H1 (cell line): ENCODE measurements at regions not wholly inside any gene's neighbourhood (a gene's known extent, or its start where the extent isn't known, plus 50 kb on each side); places are given as distances from the start of the nearest gene placed in this dataset.

Experiments
- CTCF ChIA-PET: fragments of 300-600 bp; sonication (Branson Sonifier 250); formaldehyde crosslinking; loops from one replicate; lab custom pipeline; 2021; ENCODE audit not compliant: partially characterized antibody; lab: Charles Lee
- POLR2A ChIA-PET: fragments of 300-600 bp; sonication (Branson Sonifier 250); formaldehyde crosslinking; loops from one replicate; lab custom pipeline; 2021; ENCODE audit warnings: inconsistent platforms; ENCODE audit not compliant: partially characterized antibody; lab: Charles Lee
- DNase-seq, 2 experiments: peaks; one replicate each; pipeline versions ENCODE4 v3.0.0 to v3.0.0-alpha.2; 2010 to 2022; ENCODE audit warnings: low spot score in 2 of 2, low read depth in 1 of 2, mixed read lengths in 1 of 2
- FAIRE-seq: peaks from 2 replicates; lab custom pipeline; 2011; peaks lifted over from hg19 to GRCh38; lab: Jason Lieb, UNC
- H2AFZ ChIP-seq: 2 replicates; pipeline ENCODE4 v1.8.1; 2012; ENCODE audit warnings: low read length, inconsistent platforms
- H2AK5ac ChIP-seq: 2 replicates; pipeline ENCODE4 v1.6.1; 2013; ENCODE audit warnings: low read depth, low read length
- H2BK120ac ChIP-seq: replicated peaks from 2 replicates; pipeline ENCODE3; 2013; ENCODE audit warnings: low read depth, low read length, inconsistent platforms
- H2BK12ac ChIP-seq: 2 replicates; pipeline ENCODE4 v1.6.1; 2013; ENCODE audit warnings: low read depth, low read length
- H2BK15ac ChIP-seq: 2 replicates; pipeline ENCODE4 v1.6.1; 2013; ENCODE audit warnings: low read length
- H2BK20ac ChIP-seq: 2 replicates; pipeline ENCODE4 v1.6.1; 2013; ENCODE audit warnings: low read length
- H2BK5ac ChIP-seq: 2 replicates; pipeline ENCODE4 v1.6.1; 2013; ENCODE audit warnings: low read depth, low read length
- H3K14ac ChIP-seq: 2 replicates; pipeline ENCODE4 v1.6.1; 2013; ENCODE audit warnings: inconsistent platforms; ENCODE audit not compliant: insufficient read length
- H3K18ac ChIP-seq: 2 replicates; pipeline ENCODE4 v1.6.1; 2013; ENCODE audit warnings: low read length; ENCODE audit errors: extremely low read depth
- H3K23ac ChIP-seq: 2 replicates; pipeline ENCODE4 v1.6.1; 2013; ENCODE audit warnings: inconsistent platforms; ENCODE audit not compliant: insufficient read length
- H3K23me2 ChIP-seq: 2 replicates; pipeline ENCODE4 v1.6.1; 2013; ENCODE audit warnings: low read depth, low read length
- H3K27ac ChIP-seq: 2 replicates; pipeline ENCODE4 v1.6.1; 2011; ENCODE audit warnings: low read depth, low read length, inconsistent platforms
- H3K27me3 ChIP-seq, 4 experiments: replicated peaks in 1 of 4; 1 replicate in 1 of 4; 2 replicates in 3 of 4; pipeline versions ENCODE4 v1.6.1 to v1.8.1; 2011 to 2013; ENCODE audit warnings: low read length in 3 of 4, mild to moderate bottlenecking in 3 of 4, inconsistent platforms in 2 of 4, mixed read lengths in 2 of 4, moderate library complexity in 1 of 4; ENCODE audit not compliant: control insufficient read depth in 3 of 4, insufficient read depth in 3 of 4; ENCODE audit errors: extremely low read depth in 1 of 4
- H3K36me3 ChIP-seq, 4 experiments: 2 replicates each; pipeline versions ENCODE4 v1.6.1 to v1.8.1; 2011 to 2013; ENCODE audit warnings: mild to moderate bottlenecking in 4 of 4, low read length in 3 of 4, moderate library complexity in 2 of 4, control low read depth in 1 of 4, inconsistent platforms in 1 of 4; ENCODE audit not compliant: insufficient read depth in 4 of 4, control insufficient read depth in 2 of 4
- H3K4ac ChIP-seq: replicated peaks from 2 replicates; pipeline ENCODE3; 2013; ENCODE audit warnings: low read length, low read depth, mixed read lengths, inconsistent platforms; ENCODE audit not compliant: insufficient read length
- H3K4me1 ChIP-seq, 4 experiments: replicated peaks in 1 of 4; 1 replicate in 1 of 4; 2 replicates in 3 of 4; pipeline versions ENCODE4 v1.6.1 to v1.8.1; 2011 to 2013; ENCODE audit warnings: low read length in 3 of 4, inconsistent platforms in 2 of 4, mixed read lengths in 1 of 4; ENCODE audit not compliant: insufficient read depth in 4 of 4, control insufficient read depth in 3 of 4
- H3K4me2 ChIP-seq, 2 experiments: 2 replicates each; pipeline versions ENCODE4 v1.6.1 to v1.8.1; 2011 to 2013; ENCODE audit warnings: low read depth in 2 of 2, low read length in 2 of 2, control low read depth in 1 of 2, inconsistent platforms in 1 of 2, mild to moderate bottlenecking in 1 of 2; ENCODE audit not compliant: insufficient read depth in 1 of 2
- H3K4me3 ChIP-seq, 4 experiments: fragments of 200-600, 300-600 bp in 1 of 4; sonication (generic), shearing (Covaris generic), sonication (Bioruptor Twin) in 1 of 4; 2 replicates each; pipeline versions ENCODE4 v1.5.1 to v1.8.1; 2011 to 2016; ENCODE audit warnings: low read length in 4 of 4, low read depth in 3 of 4, control low read depth in 2 of 4, inconsistent platforms in 2 of 4, mild to moderate bottlenecking in 2 of 4, mixed read lengths in 1 of 4, moderate library complexity in 1 of 4; ENCODE audit not compliant: insufficient read depth in 2 of 4; ENCODE audit errors: extremely low read depth in 1 of 4
- H3K56ac ChIP-seq: replicated peaks from 2 replicates; pipeline ENCODE3; 2013; ENCODE audit warnings: low read depth, mild to moderate bottlenecking, mixed read lengths, low read length, inconsistent platforms; ENCODE audit not compliant: insufficient read length
- H3K79me1 ChIP-seq: 2 replicates; pipeline ENCODE4 v1.6.1; 2013; ENCODE audit warnings: low read depth, low read length, control low read depth
- H3K79me2 ChIP-seq, 2 experiments: 2 replicates each; pipeline versions ENCODE4 v1.6.1 to v1.8.1; 2012 to 2013; ENCODE audit warnings: low read length in 2 of 2, mild to moderate bottlenecking in 2 of 2, inconsistent platforms in 1 of 2; ENCODE audit not compliant: insufficient read depth in 2 of 2, control insufficient read depth in 1 of 2
- H3K9ac ChIP-seq, 4 experiments: replicated peaks in 1 of 4; 1 replicate in 1 of 4; 2 replicates in 3 of 4; pipeline versions ENCODE4 v1.6.1 to v1.8.1; 2011 to 2013; ENCODE audit warnings: low read depth in 3 of 4, low read length in 3 of 4, control low read depth in 2 of 4, mild to moderate bottlenecking in 2 of 4, moderate library complexity in 2 of 4, inconsistent platforms in 1 of 4; ENCODE audit errors: extremely low read depth in 1 of 4
- H3K9me3 ChIP-seq, 2 experiments: 2 replicates each; pipeline versions ENCODE4 v1.6.1 to v1.8.1; 2012 to 2013; ENCODE audit warnings: mild to moderate bottlenecking in 2 of 2, moderate library complexity in 2 of 2, control low read depth in 1 of 2, inconsistent platforms in 1 of 2, low read depth in 1 of 2, low read length in 1 of 2, mixed read lengths in 1 of 2; ENCODE audit not compliant: insufficient read depth in 2 of 2
- H4K20me1 ChIP-seq, 2 experiments: replicated peaks in 1 of 2; 2 replicates each; pipeline versions ENCODE3 to v1.8.1; 2011 to 2013; ENCODE audit warnings: inconsistent platforms in 2 of 2, low read length in 2 of 2, mild to moderate bottlenecking in 1 of 2; ENCODE audit not compliant: insufficient read depth in 2 of 2, control insufficient read depth in 1 of 2
- H4K5ac ChIP-seq: 2 replicates; pipeline ENCODE4 v1.6.1; 2013; ENCODE audit warnings: low read length, low read depth, mixed read lengths, inconsistent platforms; ENCODE audit not compliant: insufficient read length
- H4K8ac ChIP-seq: 2 replicates; pipeline ENCODE4 v1.8.0; 2013; ENCODE audit warnings: mild to moderate bottlenecking, moderate library complexity, low read length, inconsistent platforms; ENCODE audit not compliant: insufficient read depth; ENCODE audit errors: extremely low read depth
- H4K91ac ChIP-seq: replicated peaks from 2 replicates; pipeline ENCODE3; 2013; ENCODE audit warnings: low read length, mixed read lengths, inconsistent platforms; ENCODE audit not compliant: insufficient read length
- ASH2L ChIP-seq: fragments of 200-600, 300-600 bp; sonication (generic); IDR thresholded peaks from one replicate; pipeline ENCODE4 v1.7.1; 2017; ENCODE audit warnings: low read length
- BRCA1 ChIP-seq: IDR thresholded peaks from 2 replicates; pipeline ENCODE4 v1.6.1; 2012; ENCODE audit warnings: low read depth, low read length, improper control_type of control experiment
- CEBPB ChIP-seq: IDR thresholded peaks from 2 replicates; pipeline ENCODE4 v1.6.1; 2012; ENCODE audit warnings: low read depth, low read length
- CHD1 ChIP-seq: IDR thresholded peaks from 2 replicates; pipeline ENCODE4 v1.6.1; 2012; ENCODE audit warnings: low read depth, low read length, improper control_type of control experiment
- EZH2 ChIP-seq: fragments of 200-600 bp; sonication (generic); IDR thresholded peaks from 2 replicates; pipeline ENCODE4 v1.7.1; 2012; ENCODE audit warnings: low read depth, mild to moderate bottlenecking, moderate library complexity, low read length, inconsistent platforms; ENCODE audit not compliant: severe bottlenecking
- HDAC6 ChIP-seq: IDR thresholded peaks from one replicate; pipeline ENCODE4 v1.7.1; 2012; ENCODE audit warnings: low read depth, mild to moderate bottlenecking, inconsistent platforms, low read length, moderate library complexity
- JUN ChIP-seq: IDR thresholded peaks from 2 replicates; pipeline ENCODE4 v1.6.1; 2011; ENCODE audit warnings: low read depth, mild to moderate bottlenecking, improper control_type of control experiment, low read length
- MAFK ChIP-seq: IDR thresholded peaks from 2 replicates; pipeline ENCODE4 v1.6.1; 2012; ENCODE audit warnings: low read depth, mild to moderate bottlenecking, improper control_type of control experiment, low read length
- NANOG ChIP-seq: IDR thresholded peaks from 2 replicates; pipeline ENCODE4 v1.6.1; 2011; ENCODE audit warnings: low read length, low read depth, mild to moderate bottlenecking, inconsistent platforms; ENCODE audit not compliant: insufficient read depth, poor library complexity, severe bottlenecking
- NRF1 ChIP-seq: IDR thresholded peaks from 2 replicates; pipeline ENCODE4 v1.6.1; 2011; ENCODE audit warnings: mild to moderate bottlenecking, low read depth, low read length, improper control_type of control experiment
- PHF8 ChIP-seq: fragments of 200-600 bp; sonication (generic); conservative IDR thresholded peaks from 2 replicates; pipeline ENCODE4 v1.7.1; 2012; ENCODE audit warnings: low read depth, mild to moderate bottlenecking, inconsistent platforms, low read length, moderate library complexity
- POLR2A ChIP-seq, 2 experiments: IDR thresholded peaks; 1 replicate in 1 of 2; 2 replicates in 1 of 2; pipeline ENCODE4 v1.6.1; 2011; ENCODE audit warnings: low read depth in 2 of 2, low read length in 2 of 2, mild to moderate bottlenecking in 2 of 2; ENCODE audit errors: control extremely low read depth in 1 of 2
- POU5F1 ChIP-seq: IDR thresholded peaks from 2 replicates; pipeline ENCODE4 v1.6.1; 2011; ENCODE audit warnings: low read depth, mild to moderate bottlenecking, low read length, moderate library complexity
- RBBP5 ChIP-seq: IDR thresholded peaks from 2 replicates; pipeline ENCODE4 v1.7.1; 2012; ENCODE audit warnings: low read depth, mild to moderate bottlenecking, inconsistent platforms, low read length, moderate library complexity, borderline replicate concordance
- SIRT6 ChIP-seq: IDR thresholded peaks from one replicate; pipeline ENCODE4 v1.7.1; 2012; ENCODE audit warnings: low read length, inconsistent platforms
- SRF ChIP-seq: IDR thresholded peaks from 2 replicates; pipeline ENCODE4 v1.6.1; 2011; ENCODE audit warnings: mild to moderate bottlenecking, low read depth, low read length, moderate library complexity
- YY1 ChIP-seq: IDR thresholded peaks from 2 replicates; pipeline ENCODE4 v1.6.1; 2011; ENCODE audit warnings: low read depth, mild to moderate bottlenecking, low read length
- WGBS, 2 experiments: shearing (Covaris generic) in 1 of 2; methylation state at CpG; one replicate each; pipeline versions ENCODE4 v1.1.6 to v1.1.7; 2013 to 2015; ENCODE audit warnings: low lambda C conversion rate in 2 of 2, mixed read lengths in 2 of 2, inconsistent platforms in 1 of 2, low coverage in 1 of 2, missing lambda C conversion rate in 1 of 2; ENCODE audit not compliant: insufficient replicate concordance in 2 of 2, insufficient coverage in 1 of 2, insufficient read length in 1 of 2; ENCODE audit errors: extremely low coverage in 1 of 2, missing lambda C conversion rate in 1 of 2; 5-methylcytosine and 5-hydroxymethylcytosine counted together

GRCh38 chr16:58809213-58809612 is 75.1 kb upstream of the GOT2 start:
- no peak overlapping the region for H2BK5ac ChIP-seq
- FAIRE-seq (no peak), DNase-seq (no peak)
- no peak overlapping the region for H3K27ac ChIP-seq
- H4K8ac ChIP-seq = no peak overlapping the region
- no peak overlapping the region for H2BK15ac ChIP-seq
- peaks cover 0 to 7% of the 10 kb centered on the region in 2 experiments; a peak in 1 of 4 replicates for H3K9me3 ChIP-seq
- no peaks in the 10 kb centered on the region for H3K79me1 ChIP-seq
- H2AK5ac ChIP-seq = no peak overlapping the region
- no peak overlapping the region for H3K14ac ChIP-seq
- no peak overlapping the region for H3K56ac ChIP-seq
- H3K4me2 ChIP-seq = no peak overlapping the region
- no peak overlapping the region for H2AFZ ChIP-seq
- whole genome bisulfite sequencing, 2 experiments = 90% methylated on average over 3 of the region's 3 CpGs; no CpG with 5 or more reads in 1 of the 2 experiments
- no peaks in the 10 kb centered on the region for H3K4me1 ChIP-seq
- no peak overlapping the region for H4K91ac ChIP-seq
- H3K4me3 ChIP-seq = no peak overlapping the region
- no peaks in the 10 kb centered on the region for H4K20me1 ChIP-seq
- H3K23ac ChIP-seq = no peak overlapping the region
- POLR2A ChIA-PET = no interaction called here
- H2BK120ac ChIP-seq = no peak overlapping the region
- no peaks in the 10 kb centered on the region for H3K27me3 ChIP-seq
- H3K4ac ChIP-seq = no peak overlapping the region
- H3K79me2 ChIP-seq = no peaks in the 10 kb centered on the region
- H4K5ac ChIP-seq = no peak overlapping the region
- H2BK20ac ChIP-seq = no peak overlapping the region
- 0 out of 8 replicates have a peak, but pooled peaks cover 0 to 2% (median 0%) of the 10 kb centered on the region in 4 experiments for H3K36me3 ChIP-seq
- H3K18ac ChIP-seq = no peak overlapping the region
- H3K23me2 ChIP-seq = no peaks in the 10 kb centered on the region
- CTCF ChIA-PET = no interaction called here
- no peak overlapping the region for H2BK12ac ChIP-seq
- no peak overlapping the region for H3K9ac ChIP-seq
- TF ChIP-seq CHD1 (no peak), NRF1 (no peak), EZH2 (no peak), PHF8 (no peak), JUN (no peak), HDAC6 (no peak), NANOG (no peak), POU5F1 (no peak), ASH2L (no peak), CEBPB (no peak), SIRT6 (no peak), POLR2A (IDR thresholded peaks at IDR 0.05; ENCODE audit: control extremely low read depth in 1 of 2, low read depth in 2 of 2, low read length in 2 of 2) (no peak), YY1 (no peak), BRCA1 (no peak), SRF (no peak), RBBP5 (no peak), MAFK (no peak)
